Keratinocyte (primary cell): ENCODE measurements at regions not wholly inside any gene's neighbourhood (a gene's known extent, or its start where the extent isn't known, plus 50 kb on each side); places are given as distances from the start of the nearest gene placed in this dataset.

Source experiments
- DNase-seq: peaks from one replicate; pipeline ENCODE4 v3.0.0-alpha.2; 2011; ENCODE audit warnings: low read depth, missing footprints, low spot score
- FAIRE-seq: peaks from 2 replicates; lab custom pipeline; 2011; peaks lifted over from hg19 to GRCh38; lab: Jason Lieb, UNC
- H2AFZ ChIP-seq: 2 replicates; pipeline ENCODE4 v1.6.0; 2012; ENCODE audit warnings: low read length, control low read depth, inconsistent platforms; ENCODE audit not compliant: control insufficient read depth
- H3K27ac ChIP-seq: 2 replicates; pipeline ENCODE4 v1.5.1; 2011; ENCODE audit warnings: low read length; ENCODE audit not compliant: control insufficient read depth, insufficient read depth
- H3K27me3 ChIP-seq: 3 replicates; pipeline ENCODE4 v1.6.0; 2011; ENCODE audit warnings: low read length; ENCODE audit not compliant: control insufficient read depth, insufficient read depth; ENCODE audit errors: extremely low read depth
- H3K36me3 ChIP-seq, 2 experiments: 2 replicates in 1 of 2; 3 replicates in 1 of 2; pipeline ENCODE4 v1.5.1; 2011; ENCODE audit warnings: low read length in 2 of 2, mild to moderate bottlenecking in 1 of 2; ENCODE audit not compliant: control insufficient read depth in 2 of 2, insufficient read depth in 2 of 2; ENCODE audit errors: extremely low read depth in 1 of 2
- H3K4me1 ChIP-seq: 3 replicates; pipeline ENCODE4 v1.5.1; 2011; ENCODE audit warnings: low read length; ENCODE audit not compliant: control insufficient read depth, insufficient read depth; ENCODE audit errors: extremely low read depth
- H3K4me2 ChIP-seq: 3 replicates; pipeline ENCODE4 v1.6.0; 2011; ENCODE audit warnings: low read depth, low read length; ENCODE audit not compliant: control insufficient read depth, insufficient read depth; ENCODE audit errors: extremely low read depth
- H3K4me3 ChIP-seq, 3 experiments: fragments of 200-600 bp in 1 of 3; sonication (generic) in 1 of 3; 2 replicates in 2 of 3; 3 replicates in 1 of 3; pipeline ENCODE4 v1.5.1; 2011 to 2016; ENCODE audit warnings: low read length in 3 of 3, mild to moderate bottlenecking in 3 of 3, control low read depth in 2 of 3, inconsistent platforms in 1 of 3, low read depth in 1 of 3, mixed read lengths in 1 of 3, mixed run types in 1 of 3, moderate library complexity in 1 of 3; ENCODE audit not compliant: control insufficient read depth in 2 of 3, insufficient read depth in 2 of 3; ENCODE audit errors: extremely low read depth in 1 of 3
- H3K79me2 ChIP-seq: 2 replicates; pipeline ENCODE4 v1.6.0; 2012; ENCODE audit warnings: low read length; ENCODE audit not compliant: control insufficient read depth, insufficient read depth
- H3K9ac ChIP-seq: 3 replicates; pipeline ENCODE4 v1.6.0; 2011; ENCODE audit warnings: low read length; ENCODE audit not compliant: control insufficient read depth, insufficient read depth; ENCODE audit errors: extremely low read depth
- H3K9me1 ChIP-seq: 3 replicates; pipeline ENCODE4 v1.6.0; 2011; ENCODE audit warnings: low read length; ENCODE audit not compliant: control insufficient read depth, insufficient read depth; ENCODE audit errors: extremely low read depth
- H3K9me3 ChIP-seq: 2 replicates; pipeline ENCODE4 v1.5.1; 2012; ENCODE audit warnings: low read depth, low read length; ENCODE audit not compliant: control insufficient read depth
- H4K20me1 ChIP-seq: 3 replicates; pipeline ENCODE4 v1.6.0; 2011; ENCODE audit warnings: low read length; ENCODE audit not compliant: control insufficient read depth, insufficient read depth; ENCODE audit errors: extremely low read depth
- EZH2 ChIP-seq: IDR thresholded peaks from one replicate; pipeline ENCODE4 v1.6.1; 2012; ENCODE audit warnings: inconsistent platforms, mild to moderate bottlenecking, low read length, moderate library complexity
- dilution Hi-C: fragments of 300-500 bp; cut with MboI; formaldehyde crosslinking; loops from one replicate; pipeline ENCODE4 v1.7.0; 2020; ENCODE audit warnings: low sequenced_read_pairs; ENCODE audit not compliant: extremely low pct_ligation_motif_present
- TF ChIP-seq, protein P1 (sequence below), 3 experiments: IDR thresholded peaks in 1 of 3; conservative IDR thresholded peaks in 1 of 3; optimal IDR thresholded peaks in 1 of 3; 2 replicates in 2 of 3; 3 replicates in 1 of 3; pipeline versions ENCODE3 to v1.5.1; 2011; ENCODE audit warnings: low read length in 3 of 3, mild to moderate bottlenecking in 3 of 3, moderate library complexity in 2 of 3, control low read depth in 1 of 3, inconsistent platforms in 1 of 3; ENCODE audit not compliant: insufficient read depth in 2 of 3; ENCODE audit errors: extremely low read depth in 1 of 3

DNA sequence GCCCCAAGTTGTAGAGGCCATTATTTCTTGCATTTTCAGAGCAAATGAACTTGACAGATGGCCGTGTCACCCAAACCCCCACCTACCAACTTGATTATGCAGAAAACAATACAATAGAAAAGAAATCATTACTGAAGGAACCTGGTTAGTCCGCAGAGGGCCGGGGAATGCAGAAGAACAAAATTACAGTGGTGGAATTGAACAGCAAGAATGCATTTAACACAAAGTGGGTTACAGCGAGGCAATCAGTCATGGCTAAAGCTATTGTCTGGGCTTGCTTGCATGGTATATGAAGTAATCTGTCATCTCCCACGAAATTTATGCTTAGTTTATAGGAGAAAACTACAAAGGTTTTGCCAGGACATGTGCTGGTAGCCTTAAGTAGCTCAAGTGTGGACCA lies 238.3 kb upstream of the IRX1 start:
- DNase-seq (no peak), FAIRE-seq (no peak)
- Histone ChIP-seq H3K4me1 (no peaks in the 10 kb centered on the region), H3K36me3 (no peaks in the 10 kb centered on the region), H3K9ac (no peak overlapping the region), H3K27me3 (no peaks in the 10 kb centered on the region), H3K9me3 (no peaks in the 10 kb centered on the region), H3K27ac (no peak overlapping the region), H3K9me1 (no peaks in the 10 kb centered on the region), H3K4me2 (no peak overlapping the region), H4K20me1 (no peaks in the 10 kb centered on the region), H3K79me2 (no peaks in the 10 kb centered on the region), H2AFZ (no peak overlapping the region), H3K4me3 (no peak overlapping the region)
- TF ChIP-seq EZH2 = no peak
- TF ChIP-seq, protein P1, sequence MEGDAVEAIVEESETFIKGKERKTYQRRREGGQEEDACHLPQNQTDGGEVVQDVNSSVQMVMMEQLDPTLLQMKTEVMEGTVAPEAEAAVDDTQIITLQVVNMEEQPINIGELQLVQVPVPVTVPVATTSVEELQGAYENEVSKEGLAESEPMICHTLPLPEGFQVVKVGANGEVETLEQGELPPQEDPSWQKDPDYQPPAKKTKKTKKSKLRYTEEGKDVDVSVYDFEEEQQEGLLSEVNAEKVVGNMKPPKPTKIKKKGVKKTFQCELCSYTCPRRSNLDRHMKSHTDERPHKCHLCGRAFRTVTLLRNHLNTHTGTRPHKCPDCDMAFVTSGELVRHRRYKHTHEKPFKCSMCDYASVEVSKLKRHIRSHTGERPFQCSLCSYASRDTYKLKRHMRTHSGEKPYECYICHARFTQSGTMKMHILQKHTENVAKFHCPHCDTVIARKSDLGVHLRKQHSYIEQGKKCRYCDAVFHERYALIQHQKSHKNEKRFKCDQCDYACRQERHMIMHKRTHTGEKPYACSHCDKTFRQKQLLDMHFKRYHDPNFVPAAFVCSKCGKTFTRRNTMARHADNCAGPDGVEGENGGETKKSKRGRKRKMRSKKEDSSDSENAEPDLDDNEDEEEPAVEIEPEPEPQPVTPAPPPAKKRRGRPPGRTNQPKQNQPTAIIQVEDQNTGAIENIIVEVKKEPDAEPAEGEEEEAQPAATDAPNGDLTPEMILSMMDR (optimal IDR thresholded peaks at IDR 0.05 in 1 of 3, IDR thresholded peaks at IDR 0.05 in 1 of 3, conservative IDR thresholded peaks at IDR 0.05 in 1 of 3; ENCODE audit: extremely low read depth in 1 of 3, insufficient read depth in 2 of 3, low read length in 3 of 3) = no peak
- dilution Hi-C loops = no loop called here

GRCh38 chr5:3356016-3356415 lies 239.6 kb upstream of the IRX1 start:
- no peak overlapping the region for H3K4me3 ChIP-seq
- TF ChIP-seq EZH2 = no peak
- TF ChIP-seq, protein P1 (optimal IDR thresholded peaks at IDR 0.05 in 1 of 3, IDR thresholded peaks at IDR 0.05 in 1 of 3, conservative IDR thresholded peaks at IDR 0.05 in 1 of 3; ENCODE audit: extremely low read depth in 1 of 3, insufficient read depth in 2 of 3, low read length in 3 of 3) = no peak
- H3K36me3 ChIP-seq = no peaks in the 10 kb centered on the region
- H3K9me1 ChIP-seq = no peaks in the 10 kb centered on the region
- FAIRE-seq = no peak
- H3K27me3 ChIP-seq = no peaks in the 10 kb centered on the region
- H3K4me1 ChIP-seq = no peaks in the 10 kb centered on the region
- H3K9me3 ChIP-seq = no peaks in the 10 kb centered on the region
- dilution Hi-C loops = no loop called here
- H3K9ac ChIP-seq = no peak overlapping the region
- no peak overlapping the region for H3K4me2 ChIP-seq
- no peaks in the 10 kb centered on the region for H4K20me1 ChIP-seq
- H3K79me2 ChIP-seq = no peaks in the 10 kb centered on the region
- DNase-seq = no peak
- H2AFZ ChIP-seq = no peak overlapping the region
- H3K27ac ChIP-seq = no peak overlapping the region
